Thyroid gland (tissue), 4 donors: ENCODE measurements at regions not wholly inside any gene's neighbourhood (a gene's known extent, or its start where the extent isn't known, plus 50 kb on each side); places are given as distances from the start of the nearest gene placed in this dataset.

Experiments
- DNase-seq, 2 donors: peaks; one replicate each; pipeline ENCODE4 v3.0.0-alpha.2; 2019
- H3K27ac ChIP-seq, 3 donors: fragments of 200-600 bp; sonication (generic); 1 replicate in 2 of 3; 2 replicates in 1 of 3; pipeline ENCODE4 v1.5.1; 2016 to 2019; ENCODE audit warnings: mild to moderate bottlenecking in 1 of 3, moderate library complexity in 1 of 3
- H3K27me3 ChIP-seq: fragments of 200-600 bp; sonication (generic); one replicate; pipeline ENCODE4 v1.5.1; 2019
- H3K36me3 ChIP-seq, 2 donors: fragments of 200-600 bp; sonication (generic); one replicate each; pipeline ENCODE4 v1.5.1; 2016 to 2019
- H3K4me1 ChIP-seq, 2 donors: fragments of 200-600 bp; sonication (generic); one replicate each; pipeline ENCODE4 v1.5.1; 2017 to 2019
- H3K4me3 ChIP-seq, 3 donors: fragments of 200-600 bp; sonication (generic); replicated peaks in 1 of 3; 1 replicate in 2 of 3; 2 replicates in 1 of 3; pipeline ENCODE4 v1.5.1; 2016; ENCODE audit warnings: mild to moderate bottlenecking in 1 of 3
- H3K9me3 ChIP-seq: fragments of 200-600 bp; sonication (generic); one replicate; pipeline ENCODE4 v1.5.1; 2017
- CTCF ChIP-seq, 6 experiments: fragments of 200-600 bp in 3 of 6; fragments of 450-650 bp in 3 of 6; sonication (generic) in 3 of 6; IDR thresholded peaks; one replicate each; pipeline ENCODE4 v1.5.1; 2016 to 2019; ENCODE audit warnings: antibody characterized with exemption in 6 of 6, mild to moderate bottlenecking in 2 of 6, inconsistent platforms in 1 of 6, moderate library complexity in 1 of 6
- POLR2A ChIP-seq, 2 donors: fragments of 450-650 bp; IDR thresholded peaks; one replicate each; pipeline ENCODE4 v1.6.1; 2017; ENCODE audit warnings: antibody characterized with exemption in 2 of 2, mild to moderate bottlenecking in 2 of 2, moderate library complexity in 1 of 2
- WGBS, 2 donors: methylation state at CpG; one replicate each; pipeline ENCODE4 v1.1.5; 2017; 5-methylcytosine and 5-hydroxymethylcytosine counted together
- intact Hi-C: fragments of 100-400 bp; cut with DNase I; formaldehyde crosslinking; loops from one replicate; pipeline ENCODE4 v1.15.1; 2023

GRCh38 chr1:58204284-58204683 is 342.2 kb downstream of the OMA1 start:
- no peaks in the 10 kb centered on the region for H3K4me1 ChIP-seq
- DNase-seq = no peak
- H3K4me3 ChIP-seq = no peak overlapping the region
- H3K27me3 ChIP-seq = no peaks in the 10 kb centered on the region
- WGBS, 2 donors = 74 to 79% methylated on average over 3 of the region's 3 CpGs
- H3K27ac ChIP-seq = no peak overlapping the region
- no peaks in the 10 kb centered on the region for H3K36me3 ChIP-seq
- no peaks in the 10 kb centered on the region for H3K9me3 ChIP-seq
- TF ChIP-seq CTCF (IDR thresholded peaks at IDR 0.05) (no peak), POLR2A (IDR thresholded peaks at IDR 0.05) (no peak)
- intact Hi-C loops = no loop called here

DNA sequence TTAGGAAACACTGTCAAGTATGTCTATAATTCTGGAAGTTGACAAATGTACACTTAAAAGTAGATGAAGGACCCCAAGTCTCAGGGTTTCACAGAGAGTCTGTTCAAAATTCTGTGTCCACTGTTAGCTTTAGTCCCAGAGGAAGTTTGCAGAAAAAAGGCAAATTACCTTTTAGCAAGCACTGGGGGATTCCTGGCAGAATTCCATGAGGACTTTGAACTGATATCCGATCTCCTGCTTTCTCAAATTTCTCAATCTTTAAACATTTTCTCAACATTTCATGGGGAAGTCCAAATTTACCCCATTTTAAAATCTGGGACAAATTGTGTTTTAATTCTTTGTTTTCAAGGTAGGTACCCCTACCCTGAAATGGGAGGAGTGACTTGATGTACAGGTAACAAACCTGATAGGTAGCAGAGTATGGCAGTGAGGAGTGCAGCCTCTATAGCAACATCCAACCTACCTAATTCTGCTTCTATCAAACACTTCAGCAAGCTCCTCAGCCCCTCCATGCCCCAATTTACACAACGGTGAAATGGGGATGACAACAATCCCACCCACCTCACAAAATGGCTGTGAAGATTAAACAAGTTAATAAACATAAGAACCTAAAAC is 344.9 kb downstream of the OMA1 start:
- Histone ChIP-seq H3K36me3 (no peaks in the 10 kb centered on the region), H3K27me3 (no peaks in the 10 kb centered on the region), H3K27ac (no peak overlapping the region), H3K4me1 (no peaks in the 10 kb centered on the region), H3K9me3 (no peaks in the 10 kb centered on the region), H3K4me3 (no peak overlapping the region)
- TF ChIP-seq POLR2A (IDR thresholded peaks at IDR 0.05) (no peak), CTCF (IDR thresholded peaks at IDR 0.05) (no peak)
- intact Hi-C loops = no loop called here
- DNase-seq = no peak
- WGBS, 2 donors = 69 to 79% methylated on average over 2 of the region's 2 CpGs

DNA sequence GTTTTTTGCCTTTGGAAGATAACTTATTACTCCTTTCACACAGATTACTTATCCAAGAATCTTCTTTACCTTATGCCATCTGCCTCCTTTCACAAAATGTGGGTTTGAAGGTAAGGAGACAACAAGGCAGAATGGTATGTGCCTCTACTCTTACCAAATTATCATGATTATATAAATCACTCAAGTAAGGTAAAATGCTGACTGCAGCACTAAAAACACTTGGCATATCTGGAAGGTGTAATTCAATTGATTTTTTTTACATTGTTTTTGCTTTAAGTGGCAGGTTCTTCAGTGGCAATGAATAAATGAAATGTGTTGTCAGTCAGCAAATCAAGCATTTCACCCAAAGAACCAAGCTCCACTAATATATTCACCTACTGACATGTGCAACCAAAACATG is 346.1 kb downstream of the OMA1 start:
- Histone ChIP-seq H3K4me1 (no peaks in the 10 kb centered on the region), H3K4me3 (no peak overlapping the region), H3K27me3 (no peaks in the 10 kb centered on the region), H3K9me3 (no peaks in the 10 kb centered on the region), H3K36me3 (no peaks in the 10 kb centered on the region), H3K27ac (no peak overlapping the region)
- intact Hi-C loops = no loop called here
- no peak for TF ChIP-seq POLR2A (IDR thresholded peaks at IDR 0.05)
- no peak for TF ChIP-seq CTCF (IDR thresholded peaks at IDR 0.05)
- DNase-seq = no peak

GRCh38 chr1:58197811-58198210 is 348.7 kb downstream of the OMA1 start:
- H3K9me3 ChIP-seq = no peaks in the 10 kb centered on the region
- TF ChIP-seq POLR2A (IDR thresholded peaks at IDR 0.05) = no peak
- no peaks in the 10 kb centered on the region for H3K4me1 ChIP-seq
- no peaks in the 10 kb centered on the region for H3K36me3 ChIP-seq
- WGBS, 2 donors = 93 to 100% methylated on average over 1 of the region's 1 CpG
- no peak overlapping the region for H3K4me3 ChIP-seq
- H3K27ac ChIP-seq = no peak overlapping the region
- DNase-seq = no peak
- H3K27me3 ChIP-seq = no peaks in the 10 kb centered on the region
- intact Hi-C loops = no loop called here

- TF ChIP-seq CTCF (IDR thresholded peaks at IDR 0.05) (no peak), POLR2A (IDR thresholded peaks at IDR 0.05) (no peak)
- no peak for DNase-seq
- Histone ChIP-seq H3K36me3 (no peaks in the 10 kb centered on the region), H3K9me3 (no peaks in the 10 kb centered on the region), H3K4me1 (no peaks in the 10 kb centered on the region), H3K4me3 (no peak overlapping the region), H3K27me3 (no peaks in the 10 kb centered on the region), H3K27ac (no peak overlapping the region)
- 65 to 67% methylated on average over 10 of the region's 10 CpGs for WGBS, 2 donors
- intact Hi-C loops = no loop called here
Observed at GRCh38 chr1:58190267-58190988, 356.1 kb downstream of the OMA1 start.
